HG02943 (cell line): ENCODE measurements at regions not wholly inside any gene's neighbourhood (a gene's known extent, or its start where the extent isn't known, plus 50 kb on each side); places are given as distances from the start of the nearest gene placed in this dataset.
"Not testable (repeated sequence)": the region's sequence is repeated elsewhere in the genome, so short reads cannot be mapped to it uniquely, and the experiment has no call there.

Source experiments
- ATAC-seq: cut with Tn5 transposase; IDR thresholded peaks from one replicate; pipeline ENCODE4 v1.9.1; 2021; ENCODE audit warnings: mild to moderate bottlenecking, low read depth, moderate library complexity; ENCODE audit not compliant: unreplicated experiment

GRCh38 chr5:108696951-108697715, 50.6 kb upstream of the FER start:
- ATAC-seq, result no peak

GRCh38 chr5:108696407-108696806, 51.3 kb upstream of the FER start:
- ATAC-seq, result no peak

GRCh38 chr5:108688485-108688884, 59.2 kb upstream of the FER start:
- no peak for ATAC-seq

GRCh38 chr5:108687595-108688200, 60.0 kb upstream of the FER start:
- ATAC-seq, result no peak

GRCh38 chr5:108686676-108687075, 61.0 kb upstream of the FER start:
- ATAC-seq, result no peak

- not testable (repeated sequence) for ATAC-seq
Observed at GRCh38 chr5:108685448-108686216, 62.1 kb upstream of the FER start.

- peak; percentile 86 for ATAC-seq
Observed at GRCh38 chr5:108681079-108681921, 66.4 kb upstream of the FER start.

GRCh38 chr5:108678091-108678490, 69.6 kb upstream of the FER start:
- ATAC-seq, result no peak

- no peak for ATAC-seq
Observed at GRCh38 chr5:108675736-108676135, 72.0 kb upstream of the FER start.

- ATAC-seq, result no peak
Observed at GRCh38 chr5:108672639-108673038, 75.1 kb upstream of the FER start.

- no peak for ATAC-seq
Observed at GRCh38 chr5:108670591-108671289, 77.0 kb upstream of the FER start.

GRCh38 chr5:108669462-108669861, 78.2 kb upstream of the FER start:
- no peak for ATAC-seq

GRCh38 chr5:108661590-108662219, 86.0 kb upstream of the FER start:
- no peak for ATAC-seq

- no peak for ATAC-seq
Observed at GRCh38 chr5:108661024-108661423, 86.7 kb upstream of the FER start.

- no peak for ATAC-seq
Observed at GRCh38 chr5:108660291-108660690, 87.4 kb upstream of the FER start.

- ATAC-seq, result no peak
Observed at GRCh38 chr5:108659531-108659930, 88.2 kb upstream of the FER start.

GRCh38 chr5:108655750-108656450, 91.8 kb upstream of the FER start:
- no peak for ATAC-seq

GRCh38 chr5:108654051-108654450, 93.6 kb upstream of the FER start:
- no peak for ATAC-seq

- ATAC-seq, result no peak
Observed at GRCh38 chr5:108653201-108653600, 94.5 kb upstream of the FER start.
